Cardiac muscle cell (in vitro differentiated cells and primary cell): ENCODE measurements at regions not wholly inside any gene's neighbourhood (a gene's known extent, or its start where the extent isn't known, plus 50 kb on each side); places are given as distances from the start of the nearest gene placed in this dataset.

Experiments
- DNase-seq, 2 donors: peaks; one replicate each; pipeline versions ENCODE4 v3.0.0 to v3.0.0-alpha.2; 2010 to 2017; ENCODE audit warnings: low read depth in 1 of 2, low spot score in 1 of 2
- H3K27ac ChIP-seq: fragments of 200-600 bp; sonication (generic); 2 replicates; pipeline ENCODE4 v1.5.1; 2016
- H3K27me3 ChIP-seq: fragments of 200-600 bp; sonication (generic); 2 replicates; pipeline ENCODE4 v1.6.0; 2016; ENCODE audit warnings: control low read depth
- H3K36me3 ChIP-seq: fragments of 200-600 bp; sonication (generic); 2 replicates; pipeline ENCODE4 v1.5.1; 2016; ENCODE audit warnings: control low read depth
- H3K4me1 ChIP-seq: fragments of 200-600 bp; sonication (generic); 2 replicates; pipeline ENCODE4 v1.8.1; 2017; ENCODE audit warnings: low read depth, mild to moderate bottlenecking, mixed run types
- H3K4me3 ChIP-seq: fragments of 200-600 bp; sonication (generic); 2 replicates; pipeline ENCODE4 v1.5.1; 2016; ENCODE audit warnings: mild to moderate bottlenecking
- H3K9me3 ChIP-seq: fragments of 200-600 bp; sonication (generic); 2 replicates; pipeline ENCODE4 v1.5.1; 2017; ENCODE audit warnings: low read depth, mild to moderate bottlenecking, control low read depth
- CTCF ChIP-seq: IDR thresholded peaks from 2 replicates; pipeline ENCODE4 v1.5.1; 2012; ENCODE audit warnings: low read depth, mild to moderate bottlenecking, low read length

GRCh38 chr4:18201885-18202284 lies 180.3 kb upstream of the LCORL start:
- H3K9me3 ChIP-seq: no peaks in the 10 kb centered on the region
- no peaks in the 10 kb centered on the region for H3K36me3 ChIP-seq
- DNase-seq: no peak
- H3K27me3 ChIP-seq: no peaks in the 10 kb centered on the region
- no peak overlapping the region for H3K27ac ChIP-seq
- TF ChIP-seq CTCF: no peak
- no peaks in the 10 kb centered on the region for H3K4me1 ChIP-seq
- no peak overlapping the region for H3K4me3 ChIP-seq

GRCh38 chr4:18198653-18199052 lies 177.1 kb upstream of the LCORL start:
- Histone ChIP-seq H3K27ac (no peak overlapping the region), H3K4me3 (no peak overlapping the region), H3K27me3 (no peaks in the 10 kb centered on the region), H3K9me3 (no peaks in the 10 kb centered on the region), H3K4me1 (no peaks in the 10 kb centered on the region), H3K36me3 (no peaks in the 10 kb centered on the region)
- no peak for DNase-seq
- TF ChIP-seq CTCF: no peak

- Histone ChIP-seq H3K4me3 (no peak overlapping the region), H3K27me3 (no peaks in the 10 kb centered on the region), H3K27ac (no peak overlapping the region), H3K4me1 (no peaks in the 10 kb centered on the region), H3K36me3 (no peaks in the 10 kb centered on the region), H3K9me3 (no peaks in the 10 kb centered on the region)
- TF ChIP-seq CTCF: no peak
- DNase-seq: no peak
Measured at GRCh38 chr4:18197467-18197866, 175.9 kb upstream of the LCORL start.

- H3K9me3 ChIP-seq: no peaks in the 10 kb centered on the region
- DNase-seq: no peak
- H3K27ac ChIP-seq: no peak overlapping the region
- H3K36me3 ChIP-seq: no peaks in the 10 kb centered on the region
- TF ChIP-seq CTCF: no peak
- H3K27me3 ChIP-seq: no peaks in the 10 kb centered on the region
- H3K4me1 ChIP-seq: no peaks in the 10 kb centered on the region
- no peak overlapping the region for H3K4me3 ChIP-seq
Measured at GRCh38 chr4:18194278-18194677, 172.7 kb upstream of the LCORL start.

GRCh38 chr4:18192901-18193300 lies 171.3 kb upstream of the LCORL start:
- no peak for TF ChIP-seq CTCF
- H3K27ac ChIP-seq: no peak overlapping the region
- no peaks in the 10 kb centered on the region for H3K27me3 ChIP-seq
- no peaks in the 10 kb centered on the region for H3K36me3 ChIP-seq
- no peak for DNase-seq
- H3K9me3 ChIP-seq: no peaks in the 10 kb centered on the region
- no peak overlapping the region for H3K4me3 ChIP-seq
- no peaks in the 10 kb centered on the region for H3K4me1 ChIP-seq

GRCh38 chr4:18185491-18185890 lies 163.9 kb upstream of the LCORL start:
- no peak overlapping the region for H3K4me3 ChIP-seq
- H3K4me1 ChIP-seq: no peaks in the 10 kb centered on the region
- no peak overlapping the region for H3K27ac ChIP-seq
- DNase-seq: no peak
- no peaks in the 10 kb centered on the region for H3K9me3 ChIP-seq
- H3K36me3 ChIP-seq: no peaks in the 10 kb centered on the region
- no peak for TF ChIP-seq CTCF
- H3K27me3 ChIP-seq: no peaks in the 10 kb centered on the region
